TTC549 (cell line): ENCODE measurements at regions not wholly inside any gene's neighbourhood (a gene's known extent, or its start where the extent isn't known, plus 50 kb on each side); places are given as distances from the start of the nearest gene placed in this dataset.
"Not testable (repeated sequence)": the region's sequence is repeated elsewhere in the genome, so short reads cannot be mapped to it uniquely, and the experiment has no call there.

Source experiments
- FAIRE-seq: peaks from 2 replicates; lab custom pipeline; 2012; peaks lifted over from hg19 to GRCh38; lab: Jason Lieb, UNC

DNA sequence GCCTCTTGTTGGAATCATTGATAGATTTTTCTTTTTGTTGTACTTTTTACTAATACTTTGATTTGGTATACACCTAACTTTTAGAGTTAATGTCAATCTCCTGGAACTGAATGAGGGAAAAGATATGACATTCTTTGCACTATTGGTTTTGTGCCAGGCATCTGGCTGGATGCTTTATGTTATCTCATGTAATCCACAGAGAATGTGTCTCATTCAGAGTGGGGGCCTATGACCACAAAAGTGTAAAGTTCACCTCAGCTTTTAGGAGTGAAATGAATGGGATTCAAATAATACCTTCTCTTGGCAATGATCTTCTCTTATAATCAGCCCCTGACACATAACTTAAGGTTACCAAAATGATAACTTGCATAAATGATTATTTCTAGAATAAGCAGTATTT lies 329.1 kb upstream of the ROPN1 start:
- no peak for FAIRE-seq

DNA sequence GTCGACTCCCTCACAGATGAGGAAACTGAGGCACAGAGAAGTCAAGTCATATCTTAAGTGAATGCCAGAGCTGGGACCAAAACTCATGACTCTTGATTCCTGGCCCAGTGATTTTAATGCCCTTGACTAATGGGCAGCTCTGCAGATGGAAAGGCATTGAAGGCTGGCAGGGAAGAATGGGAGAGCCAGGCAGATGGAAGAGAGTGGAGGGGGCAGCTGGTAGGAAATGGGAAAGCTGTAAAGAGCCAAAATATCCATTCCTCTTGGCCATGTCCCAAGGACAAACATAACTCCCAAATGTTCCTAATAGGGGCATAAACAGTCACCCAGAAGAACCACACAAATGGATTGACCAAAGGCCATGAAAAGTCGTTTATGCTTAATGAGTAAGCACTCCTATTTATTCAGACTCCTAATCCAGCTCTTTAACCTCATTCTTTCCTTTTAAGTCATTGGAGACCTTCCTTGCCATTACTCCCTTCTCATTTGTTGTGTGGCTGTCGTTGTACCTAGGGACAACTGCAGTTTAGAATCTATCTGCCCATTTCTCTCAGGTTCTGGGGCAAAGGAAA lies 330.5 kb upstream of the ROPN1 start:
- FAIRE-seq: no peak

DNA sequence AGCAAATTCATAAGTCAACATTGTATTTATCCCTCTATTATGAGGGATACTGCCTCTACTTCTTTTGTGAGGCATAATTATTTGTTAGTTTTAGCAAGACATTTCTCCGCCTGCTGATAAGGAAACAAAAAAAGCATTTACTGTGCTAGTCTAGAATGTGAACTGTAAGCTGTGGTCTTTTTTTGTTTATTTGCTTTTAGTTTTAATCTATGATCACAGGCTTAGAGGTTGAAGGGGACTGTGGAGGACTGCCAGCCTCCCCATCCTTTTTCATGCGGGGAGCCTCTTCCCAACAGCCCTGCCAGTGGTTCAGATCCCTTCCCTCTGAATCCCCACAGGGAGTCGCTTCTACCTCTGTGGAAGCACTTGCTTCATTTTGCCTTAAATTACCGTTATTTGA lies 331.0 kb upstream of the ROPN1 start:
- FAIRE-seq: no peak

DNA sequence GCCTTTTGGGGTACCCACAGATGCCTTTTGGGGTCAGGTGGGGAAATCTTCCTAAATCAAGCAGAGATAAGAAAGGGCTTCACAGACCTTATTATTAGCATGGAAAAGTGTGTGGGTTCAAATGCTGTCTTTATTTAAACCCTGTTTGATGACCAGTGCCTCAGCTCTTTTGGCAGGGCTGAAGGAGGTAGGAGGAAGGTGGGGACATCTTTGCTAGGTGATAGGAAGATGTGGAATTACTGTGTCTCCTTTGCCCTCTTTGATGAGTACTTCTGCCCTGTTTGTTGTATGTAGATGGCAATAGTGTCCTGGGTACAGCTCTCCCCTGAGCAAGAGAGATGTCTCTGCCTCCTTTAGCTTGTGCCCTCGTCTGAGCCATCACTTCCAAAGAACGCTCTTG lies 333.3 kb upstream of the ROPN1 start:
- no peak for FAIRE-seq

DNA sequence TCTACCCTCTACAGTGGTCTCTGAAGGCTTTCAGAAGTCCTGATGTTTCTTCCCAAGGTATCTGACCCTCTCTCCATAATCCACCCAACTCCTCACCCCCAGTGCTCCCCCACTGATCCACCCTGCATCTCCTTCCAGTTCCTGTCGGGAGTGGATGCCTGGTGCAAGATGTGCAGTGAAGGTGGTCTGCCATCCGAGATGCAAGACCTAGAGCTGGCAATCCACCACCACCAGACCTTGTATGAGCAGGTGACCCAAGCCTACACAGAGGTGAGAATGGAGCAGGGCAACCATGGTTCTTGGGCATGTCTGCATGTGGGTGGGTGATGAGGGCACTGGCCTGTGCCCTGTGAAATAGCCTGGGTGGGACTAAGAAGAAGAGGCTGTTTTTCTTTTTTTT lies 337.8 kb upstream of the ROPN1 start:
- no peak for FAIRE-seq

DNA sequence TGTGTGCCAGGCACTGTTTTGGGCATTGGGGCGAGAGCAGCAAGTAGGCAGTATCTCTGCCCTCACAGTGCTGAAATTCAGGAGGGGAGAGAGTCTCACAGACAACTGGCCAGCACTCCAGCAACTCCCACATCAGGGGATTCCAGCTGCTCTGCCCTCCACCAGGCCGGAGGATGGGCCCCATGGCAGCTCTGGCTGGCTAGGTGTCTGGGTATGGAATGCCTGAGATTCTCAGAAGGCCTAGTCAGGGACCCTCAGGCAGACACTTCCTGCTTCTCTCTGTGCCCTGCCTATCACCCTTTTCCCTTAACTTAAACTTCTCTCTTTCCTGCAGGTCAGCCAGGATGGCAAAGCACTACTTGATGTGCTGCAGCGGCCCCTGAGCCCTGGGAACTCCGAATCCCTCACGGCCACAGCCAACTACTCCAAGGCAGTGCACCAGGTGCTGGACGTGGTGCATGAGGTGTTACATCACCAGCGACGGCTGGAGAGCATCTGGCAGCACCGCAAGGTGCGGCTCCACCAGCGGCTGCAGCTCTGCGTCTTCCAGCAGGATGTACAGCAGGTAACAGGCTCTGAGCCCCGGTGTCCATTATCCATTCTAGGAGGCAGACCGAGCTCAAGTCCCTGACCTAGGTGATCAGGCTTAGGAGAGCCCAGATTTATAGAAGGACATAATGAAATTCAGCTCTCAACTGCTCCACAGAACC lies 342.2 kb upstream of the ROPN1 start:
- FAIRE-seq: no peak

DNA sequence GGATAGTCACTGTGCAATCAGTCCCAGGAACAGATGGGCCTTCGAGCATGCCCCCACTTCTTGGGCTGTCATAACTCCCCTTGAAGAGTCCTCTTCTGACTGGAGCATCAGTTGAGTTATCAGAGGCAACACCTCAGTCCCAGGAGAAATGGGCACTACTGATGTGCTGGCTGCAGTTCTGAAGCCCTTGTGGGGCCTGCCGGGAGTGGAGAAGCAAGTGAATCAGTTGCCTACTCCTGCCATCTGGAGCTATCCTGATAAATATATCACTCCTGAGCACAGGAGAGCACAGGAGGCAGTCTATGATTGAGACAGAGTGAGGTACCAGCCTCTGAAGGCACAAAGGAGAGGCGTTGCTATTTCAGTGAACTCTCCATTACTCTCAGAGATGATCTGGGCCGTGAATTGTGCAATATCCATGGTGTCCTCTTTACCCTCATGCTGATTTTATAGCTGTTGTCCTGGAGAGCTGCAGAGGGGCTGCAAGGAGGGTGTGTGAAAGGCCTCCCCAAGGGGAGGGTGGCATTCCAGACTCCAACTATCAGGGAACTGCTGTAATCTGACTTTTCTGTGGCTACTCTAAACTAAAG lies 344.2 kb upstream of the ROPN1 start:
- no peak for FAIRE-seq

DNA sequence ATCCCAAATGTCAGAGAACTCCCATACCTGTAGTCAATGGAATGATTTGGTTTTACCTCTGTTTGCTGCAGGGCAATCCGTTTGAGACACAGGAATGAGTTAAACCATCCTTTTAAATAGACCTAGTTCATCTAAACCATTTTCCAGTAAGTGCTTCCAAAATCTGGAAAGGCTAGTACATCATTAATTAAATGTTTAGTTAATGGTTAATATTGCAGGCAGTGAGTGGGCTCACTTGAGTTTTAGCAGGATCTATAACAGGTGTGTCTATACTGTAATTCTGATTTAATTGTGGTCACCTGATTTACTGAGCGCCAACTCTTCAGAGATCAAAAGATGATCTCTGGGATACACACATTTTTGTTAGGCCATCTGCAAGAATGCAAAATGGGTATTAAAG lies 353.9 kb upstream of the ROPN1 start:
- FAIRE-seq: no peak

DNA sequence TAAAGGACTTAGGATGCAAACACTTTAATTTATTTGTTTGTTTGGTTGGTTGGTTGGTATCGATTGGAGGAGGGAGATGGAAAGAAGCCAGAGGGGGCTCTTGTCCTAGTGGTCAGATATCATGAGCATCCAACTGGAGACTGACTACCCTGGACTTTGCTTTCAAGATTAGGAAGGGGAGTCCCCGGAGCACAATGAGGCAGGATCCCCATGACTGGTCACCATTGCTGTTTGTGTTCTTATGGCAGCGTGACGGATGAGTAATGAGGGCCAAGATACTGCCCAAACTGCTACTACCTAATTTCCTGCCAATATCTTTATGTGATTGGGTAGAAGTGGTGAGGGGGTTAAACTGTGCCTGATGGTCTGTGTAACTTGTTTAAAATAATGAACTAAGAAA lies 354.6 kb upstream of the ROPN1 start:
- no peak for FAIRE-seq

DNA sequence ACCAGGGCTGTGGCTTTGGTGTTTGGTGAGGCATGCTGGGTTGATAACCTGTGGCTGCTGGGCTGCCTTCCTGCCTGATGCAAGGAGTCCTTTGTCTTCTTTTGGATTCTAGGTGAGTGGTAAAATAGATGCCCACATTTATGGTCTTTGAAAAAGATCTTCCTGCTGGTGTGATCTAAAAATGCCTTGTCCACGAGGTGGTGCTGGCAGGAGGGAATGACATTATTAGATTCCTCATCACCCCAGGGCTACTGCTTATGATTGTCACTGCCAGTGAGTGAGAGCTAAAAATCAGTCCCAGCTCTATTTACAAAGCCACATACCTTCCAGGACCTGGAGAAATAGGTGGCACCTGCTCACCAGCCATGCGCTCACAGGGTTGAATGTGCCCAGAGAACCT lies 355.5 kb upstream of the ROPN1 start:
- no peak for FAIRE-seq

DNA sequence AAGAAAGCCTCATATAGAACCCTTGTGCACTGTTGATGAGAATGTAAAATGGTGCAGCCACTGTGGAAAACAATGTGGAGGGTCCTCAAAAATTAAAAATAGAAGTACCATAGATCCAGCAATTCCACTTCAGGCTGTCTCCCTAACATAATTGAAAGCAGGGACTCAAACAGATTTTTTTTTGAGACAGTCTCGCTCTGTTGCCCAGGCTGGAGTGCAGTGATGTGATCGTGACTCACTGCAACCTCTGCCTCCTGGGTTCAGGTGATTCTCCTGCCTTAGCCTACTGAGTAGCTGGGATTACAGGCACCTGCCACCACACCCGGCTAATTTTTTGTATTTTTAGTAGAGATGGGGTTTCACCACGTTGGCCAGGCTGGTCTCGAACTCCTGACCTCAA lies 356.6 kb upstream of the ROPN1 start:
- FAIRE-seq: not testable (repeated sequence)

DNA sequence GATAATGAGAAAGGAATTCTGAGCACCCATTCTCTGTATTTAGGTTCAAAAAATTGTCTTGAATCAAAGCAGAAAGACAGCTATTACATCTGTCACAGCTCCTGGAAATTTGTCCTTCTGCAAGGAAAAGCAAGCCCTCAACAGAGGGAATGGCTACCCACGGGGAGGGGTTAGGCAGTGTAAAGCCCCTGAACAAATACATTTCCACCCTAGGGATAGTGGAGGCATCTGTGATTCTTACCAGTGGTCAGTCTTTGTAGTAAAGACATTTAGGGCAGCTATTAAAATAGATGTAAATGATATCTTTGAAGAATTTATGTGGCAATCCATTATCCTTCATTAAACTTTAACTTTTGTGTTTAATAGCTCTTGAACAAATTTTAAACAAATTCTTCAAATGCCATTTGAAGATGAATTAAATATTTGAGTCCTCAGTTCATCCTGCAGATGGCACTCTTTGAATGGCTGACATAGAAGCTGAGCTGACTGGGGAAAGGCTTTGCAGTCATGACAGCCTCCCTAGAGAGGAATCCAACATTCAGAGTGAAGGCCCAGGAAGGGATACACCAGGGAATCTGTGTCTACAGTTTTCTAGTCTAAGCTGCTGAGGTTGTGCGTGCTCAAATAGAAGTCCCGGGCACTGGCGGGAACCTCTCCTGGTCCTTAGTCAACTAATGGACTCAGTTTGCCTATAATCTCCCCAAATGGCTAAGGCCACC lies 359.7 kb upstream of the ROPN1 start:
- peak; percentile 94 for FAIRE-seq

DNA sequence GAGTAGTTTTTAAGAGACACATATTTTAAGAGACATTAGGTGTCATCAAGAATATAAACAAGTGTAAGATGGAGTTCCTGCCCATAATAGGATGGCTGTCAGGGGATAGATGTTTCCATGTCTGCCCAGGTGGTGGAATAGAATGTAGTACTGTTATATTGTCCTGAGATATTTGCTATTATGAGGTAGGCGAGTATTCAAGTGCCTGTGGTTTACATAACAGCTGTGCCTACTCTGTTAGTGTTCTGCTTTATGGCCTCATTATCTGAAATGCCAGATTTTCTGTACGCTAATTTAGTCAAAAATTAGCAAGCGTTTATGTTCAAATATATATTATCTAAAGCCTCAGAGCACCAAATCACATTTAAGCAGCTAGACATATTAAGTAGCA lies 360.2 kb upstream of the ROPN1 start:
- FAIRE-seq: no peak

DNA sequence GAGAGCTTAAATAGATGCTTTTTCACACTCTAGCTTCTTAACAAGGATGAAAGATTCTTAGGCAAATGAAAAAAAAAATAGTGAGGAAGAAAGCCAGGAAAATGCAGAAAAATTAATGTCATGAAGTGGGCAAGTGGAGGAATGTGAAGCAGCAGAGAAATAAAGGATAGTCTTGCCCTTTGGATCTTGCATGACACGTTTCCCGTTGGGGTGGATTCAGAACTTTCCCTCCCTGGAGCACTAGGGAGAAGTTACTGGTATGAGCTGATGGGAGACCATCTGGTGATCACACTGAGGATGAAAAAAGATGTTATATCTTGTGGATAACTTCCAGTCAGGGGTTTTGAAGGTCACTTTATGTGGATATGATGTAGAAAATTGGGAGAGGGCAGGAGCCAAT lies 361.8 kb upstream of the ROPN1 start:
- no peak for FAIRE-seq

DNA sequence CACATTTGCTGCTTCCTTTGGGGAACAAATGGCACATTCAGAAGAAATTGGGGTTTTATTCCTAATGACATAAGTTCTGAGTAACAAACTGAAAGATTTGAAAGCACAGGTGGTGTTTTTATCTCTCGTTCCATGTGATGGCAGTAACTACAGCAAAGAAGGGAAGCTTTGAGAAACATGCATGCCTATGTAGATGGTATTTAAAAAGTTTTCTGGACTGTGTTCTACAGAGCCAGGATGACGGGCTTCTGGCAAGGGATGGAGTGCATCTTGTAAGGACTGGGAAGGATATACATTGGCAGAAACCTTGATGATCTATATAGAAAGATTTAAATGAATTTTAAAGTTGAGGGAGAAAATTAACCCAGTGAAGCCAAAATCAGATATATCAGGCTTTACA lies 362.2 kb upstream of the ROPN1 start:
- FAIRE-seq: no peak

DNA sequence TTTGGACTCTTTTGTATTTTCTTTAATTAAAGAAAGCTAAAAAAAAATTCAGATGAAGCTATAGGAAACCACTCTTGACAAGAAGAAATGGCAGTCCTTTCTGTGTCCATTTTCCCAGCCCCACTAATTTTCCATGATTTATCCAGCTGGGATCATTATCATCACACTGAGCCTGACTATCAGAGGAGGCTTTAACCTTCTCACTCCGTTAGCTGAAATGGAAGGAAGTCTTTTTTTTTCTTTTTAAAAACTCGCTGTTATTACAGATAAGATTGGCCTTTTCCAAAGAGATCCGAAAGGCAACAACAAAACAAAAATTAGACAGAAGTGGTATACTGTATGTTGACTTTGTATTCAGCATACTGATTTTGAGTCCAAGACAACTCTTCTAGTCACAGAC lies 366.2 kb upstream of the ROPN1 start:
- FAIRE-seq: no peak

DNA sequence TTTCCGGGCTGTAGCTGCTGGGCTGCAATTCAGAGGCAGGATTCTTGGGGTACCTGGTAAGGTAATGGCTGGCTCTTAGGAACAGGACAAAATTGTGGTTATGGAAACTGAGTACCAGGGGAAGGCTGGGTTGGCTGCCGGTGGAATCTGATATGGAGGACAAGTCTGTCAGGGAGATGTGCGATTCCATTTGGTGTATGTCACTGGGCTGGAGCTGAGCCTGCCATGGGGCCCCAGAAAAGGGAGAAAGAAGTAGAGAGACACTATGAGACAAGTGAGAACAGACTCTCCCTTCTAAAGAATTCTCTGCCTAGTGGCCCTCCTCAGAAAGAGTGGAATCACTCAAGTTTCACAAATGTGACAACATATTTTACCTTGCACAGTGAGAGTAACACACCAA lies 368.2 kb upstream of the ROPN1 start:
- FAIRE-seq: no peak

DNA sequence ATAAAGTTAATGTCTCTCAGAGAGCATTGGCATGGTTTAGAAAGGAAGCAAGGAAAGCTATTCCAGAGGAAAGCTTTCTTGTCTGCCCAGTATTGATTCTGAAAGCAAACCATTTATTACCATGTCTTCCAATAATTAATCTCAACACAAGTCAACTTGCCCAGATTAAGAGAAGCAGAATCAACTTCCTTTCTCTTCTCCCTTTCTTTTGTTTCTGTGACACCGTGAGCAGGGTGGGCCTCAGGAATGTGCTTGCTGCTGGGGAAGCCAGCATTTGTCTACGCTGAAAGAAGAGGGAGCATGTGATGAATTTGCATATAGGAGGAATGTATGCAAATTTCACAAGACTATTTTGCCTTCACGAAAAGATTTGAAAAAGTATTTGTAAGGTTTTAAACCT lies 368.6 kb upstream of the ROPN1 start:
- no peak for FAIRE-seq

DNA sequence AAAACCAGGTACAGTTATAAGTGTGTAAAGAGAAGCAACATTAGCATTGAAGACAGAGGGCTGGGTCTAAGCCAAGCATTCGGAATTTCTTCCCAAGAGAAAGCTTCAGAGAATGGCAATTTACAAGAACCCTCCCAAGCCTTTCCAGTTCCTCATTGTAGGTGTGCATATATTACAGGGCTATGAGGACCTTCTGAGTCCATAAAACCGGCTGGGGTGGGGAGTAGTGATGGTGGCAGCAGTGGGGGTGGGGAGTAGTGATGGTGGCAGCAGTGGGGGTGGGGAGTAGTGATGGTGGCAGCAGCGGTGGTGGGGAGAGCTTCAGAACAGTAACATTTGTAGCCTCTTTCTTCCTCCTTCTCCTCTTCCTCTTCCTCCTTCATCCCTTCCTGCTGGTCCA lies 368.7 kb upstream of the UMPS start:
- no peak for FAIRE-seq

DNA sequence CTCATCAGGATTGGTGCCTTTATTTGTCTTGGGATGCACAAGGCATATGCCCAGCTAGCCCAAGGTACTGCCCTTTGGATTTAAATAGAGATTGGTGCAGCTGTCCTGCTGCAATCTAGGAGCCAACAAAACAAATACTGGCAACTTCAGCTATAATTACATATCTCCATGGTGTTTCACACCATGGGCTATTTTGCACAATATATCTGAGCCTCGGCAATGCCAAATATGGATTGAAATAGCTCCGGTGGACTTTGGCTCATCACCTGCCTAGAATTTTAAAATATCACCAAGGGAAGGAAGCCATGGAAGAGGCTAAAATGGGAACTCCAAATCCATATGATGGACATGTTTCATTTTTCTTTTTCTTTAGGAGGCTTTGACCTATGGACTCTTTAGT lies 367.8 kb upstream of the UMPS start:
- FAIRE-seq: no peak

DNA sequence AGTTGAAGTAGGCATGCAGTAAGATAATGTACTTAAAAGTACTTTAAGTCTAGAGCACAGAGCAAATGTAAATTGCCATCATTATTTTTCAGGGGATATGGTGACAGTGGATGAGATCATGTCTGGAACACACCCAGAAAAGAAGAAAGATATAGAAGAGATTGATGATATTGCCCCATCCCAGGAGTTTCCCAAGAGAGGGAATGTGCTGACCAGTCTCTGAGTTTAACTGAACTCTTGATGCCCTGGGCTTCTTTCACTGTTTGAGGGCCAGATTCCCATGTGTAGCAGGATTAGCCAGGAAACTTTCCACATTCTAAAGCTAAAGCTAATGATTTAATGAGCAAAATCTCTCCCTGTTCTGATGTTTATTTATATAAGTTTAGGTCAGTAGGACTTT lies 366.8 kb upstream of the UMPS start:
- no peak for FAIRE-seq

DNA sequence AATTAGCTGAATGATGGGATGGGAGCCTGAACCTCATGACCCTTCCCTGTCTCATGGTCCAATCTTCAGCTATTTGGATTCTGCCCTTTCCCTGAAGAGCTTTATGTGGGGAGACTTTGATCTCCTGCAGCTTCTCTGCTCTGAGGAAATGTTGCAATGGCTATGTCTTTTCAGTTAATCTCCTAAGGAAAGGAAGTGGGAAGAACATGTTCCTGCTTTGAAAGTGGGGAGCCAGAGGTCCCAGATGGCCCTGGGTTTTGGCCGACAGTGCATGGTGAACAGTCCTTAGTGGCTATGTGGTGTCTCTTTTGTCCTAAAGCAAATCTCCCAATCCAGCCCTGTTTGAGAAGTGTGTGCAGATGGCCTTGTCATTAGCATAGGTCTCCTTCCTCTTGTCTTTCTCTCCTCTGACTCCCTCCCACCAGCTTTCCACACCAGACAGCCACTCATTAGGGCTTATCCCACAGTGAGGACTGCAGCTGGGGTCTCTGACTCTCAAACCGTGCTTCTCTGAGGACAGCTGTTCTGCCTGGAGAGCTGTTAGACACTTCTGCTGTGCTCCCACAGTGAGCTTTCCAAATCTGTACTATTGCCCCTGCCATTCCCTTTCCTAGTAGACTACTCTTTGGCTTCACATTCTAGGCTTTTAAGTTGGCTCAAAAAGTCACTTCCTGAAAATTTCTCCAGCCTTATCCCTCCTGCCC lies 365.8 kb upstream of the UMPS start:
- FAIRE-seq: no peak

DNA sequence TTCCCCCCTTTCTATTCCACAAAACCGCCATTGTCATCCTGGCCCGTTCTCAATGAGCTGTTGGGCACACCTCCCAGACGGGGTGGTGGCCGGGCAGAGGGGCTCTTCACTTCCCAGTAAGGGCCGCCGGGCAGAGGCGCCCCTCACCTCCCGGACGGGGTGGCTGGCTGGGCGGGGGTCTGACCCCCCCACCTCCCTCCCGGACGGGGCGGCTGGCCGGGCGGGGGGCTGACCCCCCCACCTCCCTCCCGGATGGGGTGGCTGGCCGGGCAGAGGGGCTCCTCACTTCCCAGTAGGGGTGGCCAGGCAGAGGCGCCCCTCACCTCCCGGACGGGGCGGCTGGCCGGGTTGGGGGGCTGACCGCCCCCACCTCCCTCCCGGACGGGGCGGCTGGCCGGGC lies 363.6 kb upstream of the UMPS start:
- not testable (repeated sequence) for FAIRE-seq
